Gastrocnemius medialis (tissue), 4 donors: ENCODE measurements at regions not wholly inside any gene's neighbourhood (a gene's known extent, or its start where the extent isn't known, plus 50 kb on each side); places are given as distances from the start of the nearest gene placed in this dataset.

Source experiments
- ATAC-seq, 2 donors: fragments of 150-250 bp; one replicate each; pipeline ENCODE4 v1.9.1; 2016
- DNase-seq, 2 donors: peaks; one replicate each; pipeline ENCODE4 v3.0.0-alpha.2; 2019
- H3K27ac ChIP-seq, 4 donors: fragments of 200-600 bp; sonication (generic); 1 replicate in 1 of 4; 2 replicates in 3 of 4; pipeline ENCODE4 v1.5.1; 2016 to 2018; ENCODE audit warnings: mild to moderate bottlenecking in 2 of 4, moderate library complexity in 1 of 4
- H3K27me3 ChIP-seq, 3 donors: fragments of 200-600 bp; sonication (generic) in 2 of 3; 1 replicate in 1 of 3; 2 replicates in 2 of 3; pipeline versions ENCODE4 v1.5.1 to v1.6.0; 2016 to 2019; ENCODE audit warnings: mild to moderate bottlenecking in 1 of 3, moderate library complexity in 1 of 3
- H3K36me3 ChIP-seq, 2 donors: fragments of 200-600 bp; sonication (generic) in 1 of 2; one replicate each; pipeline ENCODE4 v1.5.1; 2017 to 2018
- H3K4me1 ChIP-seq, 2 donors: fragments of 200-600 bp; sonication (generic) in 1 of 2; one replicate each; pipeline ENCODE4 v1.5.1; 2016 to 2017; ENCODE audit warnings: mild to moderate bottlenecking in 2 of 2
- H3K4me3 ChIP-seq, 4 donors: fragments of 200-600 bp; sonication (generic) in 3 of 4; 1 replicate in 1 of 4; 2 replicates in 3 of 4; pipeline ENCODE4 v1.5.1; 2016 to 2019; ENCODE audit warnings: mild to moderate bottlenecking in 2 of 4
- H3K9me3 ChIP-seq, 3 donors: fragments of 200-600 bp; sonication (generic) in 2 of 3; 1 replicate in 1 of 3; 2 replicates in 2 of 3; pipeline ENCODE4 v1.5.1; 2016 to 2019
- POLR2A ChIP-seq, 2 donors: fragments of 450-650 bp; IDR thresholded peaks; one replicate each; pipeline ENCODE4 v1.6.1; 2017; ENCODE audit warnings: antibody characterized with exemption in 2 of 2, mild to moderate bottlenecking in 2 of 2, moderate library complexity in 2 of 2
- in situ Hi-C, 4 donors: fragments of 200-750 bp; cut with MboI; loops; one replicate each; pipeline versions ENCODE4 v1.15.0 to v1.8.0; 2017; ENCODE audit warnings: low sequenced_read_pairs in 4 of 4
- intact Hi-C: fragments of 100-400 bp; cut with DNase I; formaldehyde crosslinking; loops from one replicate; pipeline ENCODE4 v1.15.1; 2023; ENCODE audit warnings: low total_unique reads
- TF ChIP-seq, protein P1 (sequence below), 5 experiments: fragments of 450-650 bp in 3 of 5; fragments of 200-600 bp in 2 of 5; sonication (generic) in 2 of 5; IDR thresholded peaks in 4 of 5; conservative IDR thresholded peaks in 1 of 5; 1 replicate in 4 of 5; 2 replicates in 1 of 5; pipeline ENCODE4 v1.5.1; 2016 to 2019; ENCODE audit warnings: antibody characterized with exemption in 5 of 5, mild to moderate bottlenecking in 3 of 5, moderate library complexity in 3 of 5

DNA sequence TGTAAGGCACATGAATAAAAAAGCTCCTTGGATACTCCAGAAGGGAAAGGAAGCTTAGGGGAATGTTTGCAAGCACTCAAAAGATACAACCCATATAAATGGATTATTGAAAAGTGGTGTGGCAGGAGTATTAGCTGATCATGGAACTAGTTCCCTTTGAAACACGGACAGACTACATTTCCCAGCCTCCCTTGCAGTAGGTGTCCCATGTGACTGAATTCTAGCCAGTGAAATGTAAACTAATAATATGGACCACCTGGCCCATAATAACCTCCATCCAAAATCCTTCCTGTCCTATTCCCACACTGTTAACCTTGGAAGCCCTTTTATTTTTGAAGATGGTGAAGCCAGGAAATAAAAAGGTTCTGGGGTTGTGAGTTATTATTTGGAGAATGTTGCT is 242.3 kb downstream of the SUDS3 start:
- intact Hi-C loops (no loop called here), in situ Hi-C loops (loop anchor here in 3 of 4 donors (25.0 kb wide), 1 partner anchor 181 kb away; no protein-coding TSS in a partner anchor)
- no peaks in the 10 kb centered on the region for H3K36me3 ChIP-seq
- DNase-seq (no peak), ATAC-seq (no peak)
- no peak overlapping the region for H3K4me3 ChIP-seq
- TF ChIP-seq, protein P1, sequence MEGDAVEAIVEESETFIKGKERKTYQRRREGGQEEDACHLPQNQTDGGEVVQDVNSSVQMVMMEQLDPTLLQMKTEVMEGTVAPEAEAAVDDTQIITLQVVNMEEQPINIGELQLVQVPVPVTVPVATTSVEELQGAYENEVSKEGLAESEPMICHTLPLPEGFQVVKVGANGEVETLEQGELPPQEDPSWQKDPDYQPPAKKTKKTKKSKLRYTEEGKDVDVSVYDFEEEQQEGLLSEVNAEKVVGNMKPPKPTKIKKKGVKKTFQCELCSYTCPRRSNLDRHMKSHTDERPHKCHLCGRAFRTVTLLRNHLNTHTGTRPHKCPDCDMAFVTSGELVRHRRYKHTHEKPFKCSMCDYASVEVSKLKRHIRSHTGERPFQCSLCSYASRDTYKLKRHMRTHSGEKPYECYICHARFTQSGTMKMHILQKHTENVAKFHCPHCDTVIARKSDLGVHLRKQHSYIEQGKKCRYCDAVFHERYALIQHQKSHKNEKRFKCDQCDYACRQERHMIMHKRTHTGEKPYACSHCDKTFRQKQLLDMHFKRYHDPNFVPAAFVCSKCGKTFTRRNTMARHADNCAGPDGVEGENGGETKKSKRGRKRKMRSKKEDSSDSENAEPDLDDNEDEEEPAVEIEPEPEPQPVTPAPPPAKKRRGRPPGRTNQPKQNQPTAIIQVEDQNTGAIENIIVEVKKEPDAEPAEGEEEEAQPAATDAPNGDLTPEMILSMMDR (IDR thresholded peaks at IDR 0.05 in 4 of 5, conservative IDR thresholded peaks at IDR 0.05 in 1 of 5) = no peak
- no peak for TF ChIP-seq POLR2A (IDR thresholded peaks at IDR 0.05)
- no peaks in the 10 kb centered on the region for H3K4me1 ChIP-seq
- no peaks in the 10 kb centered on the region for H3K27me3 ChIP-seq
- no peak overlapping the region for H3K27ac ChIP-seq
- H3K9me3 ChIP-seq = no peaks in the 10 kb centered on the region

DNA sequence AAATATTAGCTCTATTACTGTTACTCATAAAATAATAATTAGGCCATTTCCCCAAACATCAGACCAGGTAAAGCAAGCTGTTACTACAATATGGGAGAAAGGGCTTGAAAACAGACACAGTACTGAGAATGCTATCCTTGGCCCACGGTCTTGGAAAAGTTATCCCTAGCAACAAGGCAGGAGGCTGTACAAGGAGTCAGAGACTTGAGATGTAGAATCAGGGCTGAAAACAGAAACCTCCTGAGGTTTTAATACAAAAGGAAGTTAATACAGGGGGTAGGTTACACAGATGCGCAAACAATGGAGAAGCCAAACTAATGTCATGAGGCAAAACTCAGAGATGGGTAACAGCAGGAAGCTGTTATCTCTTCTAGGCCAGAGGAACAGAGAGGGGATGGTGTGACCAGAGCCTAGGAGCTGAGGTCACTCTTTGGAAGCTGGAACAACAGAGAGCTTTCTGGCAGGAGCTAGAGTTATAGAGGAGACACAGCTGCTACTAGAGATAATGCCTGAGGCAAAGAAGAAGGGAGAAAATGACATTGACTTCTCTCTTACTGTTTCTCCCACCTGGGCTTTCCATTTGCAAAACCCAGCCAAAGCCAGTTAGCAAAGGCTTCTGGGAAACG is 248.8 kb downstream of the SUDS3 start:
- Histone ChIP-seq H3K36me3 (no peaks in the 10 kb centered on the region), H3K27me3 (no peaks in the 10 kb centered on the region), H3K4me3 (no peak overlapping the region), H3K9me3 (no peaks in the 10 kb centered on the region), H3K4me1 (no peaks in the 10 kb centered on the region), H3K27ac (no peak overlapping the region)
- intact Hi-C loops (no loop called here), in situ Hi-C loops (no loop called here)
- TF ChIP-seq, protein P1 (IDR thresholded peaks at IDR 0.05 in 4 of 5, conservative IDR thresholded peaks at IDR 0.05 in 1 of 5) = no peak
- no peak for TF ChIP-seq POLR2A (IDR thresholded peaks at IDR 0.05)
- ATAC-seq (no peak), DNase-seq (no peak)

DNA sequence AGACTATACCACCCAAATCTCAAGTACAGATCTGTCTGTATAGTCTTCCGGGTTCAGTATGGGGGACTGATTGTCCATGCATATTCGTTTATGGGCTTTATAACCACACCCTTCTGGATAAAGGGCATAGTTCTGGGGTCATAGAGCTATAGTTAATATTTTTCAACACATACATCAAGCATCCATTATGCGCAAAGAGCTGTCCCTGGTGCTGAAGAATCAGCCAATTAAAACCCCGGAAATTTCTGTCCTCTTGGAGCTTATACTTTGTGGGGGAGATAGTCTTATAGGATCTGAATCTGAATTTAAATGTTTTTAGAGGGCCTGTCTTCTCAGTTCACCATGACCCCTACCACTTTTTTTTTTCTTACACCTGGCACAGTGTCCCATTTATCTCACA is 256.7 kb downstream of the SUDS3 start:
- intact Hi-C loops = no loop called here
- H3K9me3 ChIP-seq = no peaks in the 10 kb centered on the region

DNA sequence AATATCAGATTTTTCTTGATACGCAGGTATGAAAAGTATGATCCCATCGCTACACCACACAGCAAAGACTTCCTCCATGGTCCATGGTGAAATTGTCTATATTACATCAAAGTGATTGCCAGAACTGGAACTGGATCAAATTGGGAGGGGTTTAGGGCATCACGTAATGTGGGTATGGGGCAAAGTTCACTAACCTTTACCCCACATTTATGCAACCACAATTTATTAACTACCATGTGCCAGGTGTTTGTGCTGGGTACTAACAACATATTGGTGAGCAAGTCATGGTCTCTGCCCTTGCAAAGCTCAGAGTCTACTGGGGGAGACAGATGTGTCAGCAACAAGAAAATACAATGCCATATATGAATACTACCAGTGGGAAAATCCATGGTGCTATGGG is 258.9 kb downstream of the SUDS3 start:
- TF ChIP-seq, protein P1 (IDR thresholded peaks at IDR 0.05 in 4 of 5, conservative IDR thresholded peaks at IDR 0.05 in 1 of 5) = no peak
- no peak for TF ChIP-seq POLR2A (IDR thresholded peaks at IDR 0.05)
- DNase-seq (no peak), ATAC-seq (no peak)
- Histone ChIP-seq H3K4me3 (no peak overlapping the region), H3K27ac (no peak overlapping the region), H3K9me3 (no peaks in the 10 kb centered on the region), H3K27me3 (no peaks in the 10 kb centered on the region), H3K4me1 (no peaks in the 10 kb centered on the region), H3K36me3 (no peaks in the 10 kb centered on the region)
- intact Hi-C loops = no loop called here
- in situ Hi-C loops = no loop called here

More for the DNA sequence above, 256.7 kb downstream of the SUDS3 start:
- Histone ChIP-seq H3K4me1 (no peaks in the 10 kb centered on the region), H3K27ac (no peak overlapping the region), H3K4me3 (no peak overlapping the region), H3K36me3 (no peaks in the 10 kb centered on the region), H3K27me3 (no peaks in the 10 kb centered on the region)
- TF ChIP-seq POLR2A (IDR thresholded peaks at IDR 0.05) = no peak
- TF ChIP-seq, protein P1 (IDR thresholded peaks at IDR 0.05 in 4 of 5, conservative IDR thresholded peaks at IDR 0.05 in 1 of 5) = no peak
- in situ Hi-C loops = no loop called here
- ATAC-seq = no peak
- no peak for DNase-seq
